ENCODE measurements at regions not wholly inside any gene's neighbourhood (a gene's known extent, or its start where the extent isn't known, plus 50 kb on each side); places are given as distances from the start of the nearest gene placed in this dataset.

- TF ChIP-seq POLR2A (IDR thresholded peaks at IDR 0.05) (no peak), CTCF (IDR thresholded peaks at IDR 0.05) (no peak)
Measured at GRCh38 chr16:59729613-59730012, 995.5 kb upstream of the GOT2 start.

Measured in uterus (tissue), 2 donors.